Right ventricle myocardium inferior (tissue), 1 donor: ENCODE measurements at regions not wholly inside any gene's neighbourhood (a gene's known extent, or its start where the extent isn't known, plus 50 kb on each side); places are given as distances from the start of the nearest gene placed in this dataset.
A peak's percentile ranks its signal among the peaks of the same experiment; 100 is the strongest.

Experiments
- ATAC-seq: fragments of 200-7000 bp; cut with Tn5 transposase; one replicate; pipeline ENCODE4 v1.9.1; 2020; ENCODE audit warnings: mild to moderate bottlenecking, moderate library complexity
- DNase-seq: peaks from one replicate; pipeline ENCODE4 v3.0.0; 2021; ENCODE audit errors: missing footprints
- intact Hi-C: fragments of 100-400 bp; cut with DNase I; formaldehyde crosslinking; loops from one replicate; pipeline ENCODE4 v1.11.0; 2022
- donor health status: DM: no; HTN: yes; CAD: no; lungs with severe emphysema.

GRCh38 chr10:110426294-110427181 lies 71.2 kb upstream of the DUSP5 start:
- intact Hi-C loops, result no loop called here
- DNase-seq (no peak), ATAC-seq (no peak)

- ATAC-seq (no peak), DNase-seq (no peak)
- intact Hi-C loops, result no loop called here
Observed at GRCh38 chr10:110429301-110429700, 68.4 kb upstream of the DUSP5 start.

GRCh38 chr10:110430340-110431273 lies 67.1 kb upstream of the DUSP5 start:
- intact Hi-C loops, result no loop called here
- ATAC-seq, result no peak

GRCh38 chr10:110431659-110432058 lies 66.0 kb upstream of the DUSP5 start:
- no peak for ATAC-seq
- DNase-seq, result no peak
- intact Hi-C loops, result no loop called here

More at GRCh38 chr10:110430340-110431273, 67.1 kb upstream of the DUSP5 start:
- DNase-seq, result no peak

GRCh38 chr10:110432084-110432483 lies 65.6 kb upstream of the DUSP5 start:
- intact Hi-C loops, result no loop called here
- DNase-seq (no peak), ATAC-seq (no peak)

- intact Hi-C loops, result no loop called here
- no peak for DNase-seq
- ATAC-seq, result no peak
Observed at GRCh38 chr10:110432814-110433565, 64.7 kb upstream of the DUSP5 start.

GRCh38 chr10:110433740-110434139 lies 64.0 kb upstream of the DUSP5 start:
- DNase-seq (no peak), ATAC-seq (peak; percentile 69)
- intact Hi-C loops, result no loop called here

- ATAC-seq (no peak), DNase-seq (no peak)
- intact Hi-C loops, result no loop called here
Observed at GRCh38 chr10:110434489-110435096, 63.1 kb upstream of the DUSP5 start.

- no peak for DNase-seq
- ATAC-seq, result no peak
- intact Hi-C loops, result no loop called here
Observed at GRCh38 chr10:110436554-110437350, 61.0 kb upstream of the DUSP5 start.

- no peak for ATAC-seq
- intact Hi-C loops, result no loop called here
- no peak for DNase-seq
Observed at GRCh38 chr10:110437351-110437605, 60.4 kb upstream of the DUSP5 start.

- no peak for DNase-seq
- intact Hi-C loops, result no loop called here
- ATAC-seq, result no peak
Observed at GRCh38 chr10:110437761-110438341, 59.9 kb upstream of the DUSP5 start.

- ATAC-seq, result no peak
- intact Hi-C loops, result no loop called here
- DNase-seq, result no peak
Observed at GRCh38 chr10:110442746-110443145, 55.0 kb upstream of the DUSP5 start.

GRCh38 chr10:110443239-110444003 lies 54.3 kb upstream of the DUSP5 start:
- no peak for ATAC-seq
- intact Hi-C loops, result no loop called here
- no peak for DNase-seq

GRCh38 chr10:110444004-110444337 lies 53.7 kb upstream of the DUSP5 start:
- DNase-seq (no peak), ATAC-seq (peak; percentile 80)
- intact Hi-C loops, result no loop called here

- ATAC-seq, result no peak
- intact Hi-C loops, result no loop called here
- DNase-seq, result no peak
Observed at GRCh38 chr10:110445871-110446270, 51.8 kb upstream of the DUSP5 start.

- ATAC-seq, result no peak
- intact Hi-C loops, result no loop called here
- DNase-seq, result no peak
Observed at GRCh38 chr10:110446277-110446676, 51.4 kb upstream of the DUSP5 start.

- intact Hi-C loops, result no loop called here
- ATAC-seq (peak; percentile 21), DNase-seq (no peak)
Observed at GRCh38 chr10:110446954-110447608, 50.6 kb upstream of the DUSP5 start.
